ENCODE measurements at regions not wholly inside any gene's neighbourhood (a gene's known extent, or its start where the extent isn't known, plus 50 kb on each side); places are given as distances from the start of the nearest gene placed in this dataset.

DNA sequence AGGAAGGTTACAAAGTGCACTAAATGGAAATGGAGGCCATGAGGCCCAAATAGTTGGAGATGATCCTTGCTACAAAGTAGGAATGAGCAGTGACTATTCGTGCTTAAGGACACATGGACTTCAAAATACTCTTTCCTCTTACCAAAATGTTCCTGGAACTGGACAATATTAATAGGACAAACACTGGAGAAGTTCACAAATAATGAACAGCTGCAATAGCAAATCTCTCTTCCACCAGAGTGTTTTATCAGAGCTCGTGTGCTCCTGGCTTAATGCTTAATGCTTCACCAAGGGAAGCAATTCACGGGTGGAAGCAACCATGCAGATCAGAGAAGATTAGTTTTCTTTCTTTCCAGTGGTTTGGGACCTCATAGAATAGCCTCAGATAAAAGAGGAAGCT lies 435.4 kb downstream of the BCKDHB start:
- intact Hi-C loops (cut with DNase I; ENCODE audit: low total_unique reads), result no loop called here

DNA sequence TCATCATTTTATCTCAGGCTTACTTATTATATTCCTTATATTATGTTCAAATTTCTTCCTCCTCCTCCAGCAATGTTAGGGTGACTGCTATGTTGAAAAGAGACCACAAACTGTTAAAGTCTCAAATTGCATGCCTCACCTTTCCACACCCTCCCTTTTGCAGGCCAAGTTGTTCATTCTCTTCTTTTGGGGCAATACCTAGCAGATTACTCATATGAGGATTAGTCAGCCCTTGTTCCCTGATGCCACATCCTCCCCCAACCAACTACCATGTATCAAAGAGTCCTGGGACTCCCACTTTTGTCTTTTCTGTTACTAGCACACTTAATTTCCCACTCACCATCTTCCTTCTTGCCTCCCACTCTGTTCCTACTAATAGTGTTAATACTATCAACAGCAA lies 434.7 kb downstream of the BCKDHB start:
- Histone ChIP-seq H3K4me1 (no peaks in the 10 kb centered on the region), H3K36me3 (no peaks in the 10 kb centered on the region), H3K4me3 (no peak overlapping the region), H3K27ac (no peak overlapping the region), H3K9me3 (no peaks in the 10 kb centered on the region), H3K27me3 (no peaks in the 10 kb centered on the region)
- intact Hi-C loops (cut with DNase I; ENCODE audit: low total_unique reads) (no loop called here), in situ Hi-C loops (cut with MboI; ENCODE audit: low pct_ligation_motif_present in 1 of 4, low pct_unique_long_range_greater_than_20kb in 1 of 4, low sequenced_read_pairs in 3 of 4) (no loop called here)
- TF ChIP-seq, protein P1, sequence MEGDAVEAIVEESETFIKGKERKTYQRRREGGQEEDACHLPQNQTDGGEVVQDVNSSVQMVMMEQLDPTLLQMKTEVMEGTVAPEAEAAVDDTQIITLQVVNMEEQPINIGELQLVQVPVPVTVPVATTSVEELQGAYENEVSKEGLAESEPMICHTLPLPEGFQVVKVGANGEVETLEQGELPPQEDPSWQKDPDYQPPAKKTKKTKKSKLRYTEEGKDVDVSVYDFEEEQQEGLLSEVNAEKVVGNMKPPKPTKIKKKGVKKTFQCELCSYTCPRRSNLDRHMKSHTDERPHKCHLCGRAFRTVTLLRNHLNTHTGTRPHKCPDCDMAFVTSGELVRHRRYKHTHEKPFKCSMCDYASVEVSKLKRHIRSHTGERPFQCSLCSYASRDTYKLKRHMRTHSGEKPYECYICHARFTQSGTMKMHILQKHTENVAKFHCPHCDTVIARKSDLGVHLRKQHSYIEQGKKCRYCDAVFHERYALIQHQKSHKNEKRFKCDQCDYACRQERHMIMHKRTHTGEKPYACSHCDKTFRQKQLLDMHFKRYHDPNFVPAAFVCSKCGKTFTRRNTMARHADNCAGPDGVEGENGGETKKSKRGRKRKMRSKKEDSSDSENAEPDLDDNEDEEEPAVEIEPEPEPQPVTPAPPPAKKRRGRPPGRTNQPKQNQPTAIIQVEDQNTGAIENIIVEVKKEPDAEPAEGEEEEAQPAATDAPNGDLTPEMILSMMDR (IDR thresholded peaks at IDR 0.05), result no peak
- no peak for TF ChIP-seq POLR2A (IDR thresholded peaks at IDR 0.05)
- no peak for TF ChIP-seq POLR2AphosphoS5 (IDR thresholded peaks at IDR 0.05)
- no peak for TF ChIP-seq EP300 (IDR thresholded peaks at IDR 0.05; ENCODE audit: low read depth)
- no peak for DNase-seq

More for the DNA sequence above, 435.4 kb downstream of the BCKDHB start:
- 55 to 83% methylated on average over 1 to 3 of the region's 3 CpGs for WGBS, 2 donors (ENCODE audit: low coverage in 1 of 2)
- TF ChIP-seq EP300 (IDR thresholded peaks at IDR 0.05; ENCODE audit: low read depth) (no peak), POLR2A (IDR thresholded peaks at IDR 0.05) (no peak)
- TF ChIP-seq, protein P1 (IDR thresholded peaks at IDR 0.05), result no peak
- H3K27ac ChIP-seq, result no peak overlapping the region
- H3K9me3 ChIP-seq, result no peaks in the 10 kb centered on the region
- H3K4me1 ChIP-seq, result no peaks in the 10 kb centered on the region
- H3K27me3 ChIP-seq, result no peaks in the 10 kb centered on the region
- no peak for DNase-seq
- no peaks in the 10 kb centered on the region for H3K36me3 ChIP-seq
- in situ Hi-C loops (cut with MboI; ENCODE audit: low pct_ligation_motif_present in 1 of 4, low pct_unique_long_range_greater_than_20kb in 1 of 4, low sequenced_read_pairs in 3 of 4), result no loop called here
- no peak overlapping the region for H3K4me3 ChIP-seq

DNA sequence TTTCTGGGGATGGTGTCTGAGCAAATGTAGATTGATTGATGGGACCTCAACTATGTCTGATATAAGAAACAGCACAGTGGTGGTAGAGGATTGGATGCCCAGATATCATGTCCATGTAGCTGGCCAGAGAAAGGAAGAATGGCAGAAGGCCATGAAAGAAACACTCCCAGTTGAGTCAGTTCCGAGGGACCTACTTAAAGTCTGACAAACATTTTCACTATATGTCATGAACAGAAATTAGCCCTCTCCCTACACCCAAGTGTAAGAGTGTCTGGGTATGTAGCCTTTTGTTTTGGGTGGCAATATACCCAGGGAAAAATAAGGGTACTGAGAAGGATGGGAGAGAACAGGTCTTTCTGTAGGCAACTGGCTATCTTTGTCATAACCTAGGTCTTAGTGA lies 434.2 kb downstream of the BCKDHB start:
- no peak overlapping the region for H3K27ac ChIP-seq
- DNase-seq, result no peak
- in situ Hi-C loops (cut with MboI; ENCODE audit: low pct_ligation_motif_present in 1 of 4, low pct_unique_long_range_greater_than_20kb in 1 of 4, low sequenced_read_pairs in 3 of 4) (no loop called here), intact Hi-C loops (cut with DNase I; ENCODE audit: low total_unique reads) (no loop called here)
- no peaks in the 10 kb centered on the region for H3K36me3 ChIP-seq
- H3K4me3 ChIP-seq, result no peak overlapping the region
- H3K4me1 ChIP-seq, result no peaks in the 10 kb centered on the region
- H3K9me3 ChIP-seq, result peaks cover 0 to 4% of the 10 kb centered on the region in 2 donors
- no peaks in the 10 kb centered on the region for H3K27me3 ChIP-seq
- TF ChIP-seq EP300 (IDR thresholded peaks at IDR 0.05; ENCODE audit: low read depth) (no peak), POLR2AphosphoS5 (IDR thresholded peaks at IDR 0.05) (no peak), POLR2A (IDR thresholded peaks at IDR 0.05) (no peak)
- TF ChIP-seq, protein P1 (IDR thresholded peaks at IDR 0.05), result no peak
- WGBS, 2 donors (ENCODE audit: low coverage in 1 of 2), result 83 to 96% methylated on average over 1 of the region's 1 CpG

GRCh38 chr6:80537118-80537972 lies 430.9 kb downstream of the BCKDHB start:
- no peaks in the 10 kb centered on the region for H3K27me3 ChIP-seq
- no peaks in the 10 kb centered on the region for H3K4me1 ChIP-seq
- in situ Hi-C loops (cut with MboI; ENCODE audit: low pct_ligation_motif_present in 1 of 4, low pct_unique_long_range_greater_than_20kb in 1 of 4, low sequenced_read_pairs in 3 of 4) (no loop called here), intact Hi-C loops (cut with DNase I; ENCODE audit: low total_unique reads) (no loop called here)
- DNase-seq, result no peak
- H3K9me3 ChIP-seq, result peaks cover 0 to 6% of the 10 kb centered on the region in 2 donors
- no peak overlapping the region for H3K27ac ChIP-seq
- H3K4me3 ChIP-seq, result no peak overlapping the region
- H3K36me3 ChIP-seq, result no peaks in the 10 kb centered on the region
- TF ChIP-seq POLR2AphosphoS5 (IDR thresholded peaks at IDR 0.05) (no peak), POLR2A (IDR thresholded peaks at IDR 0.05) (no peak), EP300 (IDR thresholded peaks at IDR 0.05; ENCODE audit: low read depth) (no peak)
- TF ChIP-seq, protein P1 (IDR thresholded peaks at IDR 0.05), result no peak
- WGBS, 2 donors (ENCODE audit: low coverage in 1 of 2), result 86 to 87% methylated on average over 5 to 6 of the region's 6 CpGs

Measured in transverse colon (tissue), 4 donors.